T-helper 2 cell treated with Interferon-gamma antibody and Interleukin-4, amounts not matched to agents 100 ng/mL and 5 ng/mL, for 36 hours (primary cell): ENCODE measurements at regions not wholly inside any gene's neighbourhood (a gene's known extent, or its start where the extent isn't known, plus 50 kb on each side); places are given as distances from the start of the nearest gene placed in this dataset.

Source experiments
- intact Hi-C: fragments of 100-400 bp; cut with micrococcal nuclease; formaldehyde crosslinking; loops from one replicate; pipeline ENCODE4 v1.15.1; 2023

GRCh38 chr22:49550766-49551362 is 276.8 kb downstream of the BRD1 start:
- intact Hi-C loops, result no loop called here

- intact Hi-C loops, result no loop called here
Measured at GRCh38 chr22:49550141-49550430, 277.6 kb downstream of the BRD1 start.

- intact Hi-C loops, result no loop called here
Measured at GRCh38 chr22:49549256-49550140, 278.2 kb downstream of the BRD1 start.

GRCh38 chr22:49548356-49549202 is 279.1 kb downstream of the BRD1 start:
- intact Hi-C loops, result no loop called here

GRCh38 chr22:49547751-49548239 is 279.9 kb downstream of the BRD1 start:
- intact Hi-C loops, result no loop called here

GRCh38 chr22:49546811-49547585 is 280.7 kb downstream of the BRD1 start:
- intact Hi-C loops, result no loop called here

GRCh38 chr22:49545606-49546005 is 282.1 kb downstream of the BRD1 start:
- intact Hi-C loops, result no loop called here

GRCh38 chr22:49544286-49544685 is 283.4 kb downstream of the BRD1 start:
- intact Hi-C loops, result no loop called here

- intact Hi-C loops, result no loop called here
Measured at GRCh38 chr22:49543876-49544275, 283.8 kb downstream of the BRD1 start.

GRCh38 chr22:49541693-49542230 is 285.9 kb downstream of the BRD1 start:
- intact Hi-C loops, result no loop called here

- intact Hi-C loops, result no loop called here
Measured at GRCh38 chr22:49540913-49541692, 286.6 kb downstream of the BRD1 start.

GRCh38 chr22:49540084-49540912 is 287.4 kb downstream of the BRD1 start:
- intact Hi-C loops, result no loop called here

GRCh38 chr22:49538006-49538405 is 289.7 kb downstream of the BRD1 start:
- intact Hi-C loops, result no loop called here

- intact Hi-C loops, result no loop called here
Measured at GRCh38 chr22:49536571-49537131, 291.0 kb downstream of the BRD1 start.

- intact Hi-C loops, result no loop called here
Measured at GRCh38 chr22:49535527-49536125, 292.0 kb downstream of the BRD1 start.

- intact Hi-C loops, result no loop called here
Measured at GRCh38 chr22:49535126-49535525, 292.5 kb downstream of the BRD1 start.

- intact Hi-C loops, result no loop called here
Measured at GRCh38 chr22:49534386-49534785, 293.3 kb downstream of the BRD1 start.

GRCh38 chr22:49533886-49534285 is 293.8 kb downstream of the BRD1 start:
- intact Hi-C loops, result no loop called here
